ENCODE measurements at regions not wholly inside any gene's neighbourhood (a gene's known extent, or its start where the extent isn't known, plus 50 kb on each side); places are given as distances from the start of the nearest gene placed in this dataset.

- no peaks in the 10 kb centered on the region for H3K27me3 ChIP-seq (ENCODE audit: insufficient read depth, low read depth, low read length)
- no peaks in the 10 kb centered on the region for H3K9me3 ChIP-seq (ENCODE audit: low read length)
- H3K79me2 ChIP-seq (replicated peaks; ENCODE audit: insufficient read depth, low read length) = no peaks in the 10 kb centered on the region
- TF ChIP-seq TAF1 (IDR thresholded peaks at IDR 0.05; ENCODE audit: low read depth) (no peak), POLR2AphosphoS5 (IDR thresholded peaks at IDR 0.05) (no peak), SMC3 (conservative IDR thresholded peaks at IDR 0.05; ENCODE audit: poor library complexity) (no peak), REST (IDR thresholded peaks at IDR 0.05; ENCODE audit: borderline replicate concordance) (no peak), EZH2 (IDR thresholded peaks at IDR 0.05; ENCODE audit: borderline replicate concordance, insufficient read depth, low read length, poor library complexity, severe bottlenecking) (no peak), MXI1 (conservative IDR thresholded peaks at IDR 0.05; ENCODE audit: poor library complexity, severe bottlenecking) (no peak), RAD21 (conservative IDR thresholded peaks at IDR 0.05) (no peak), EP300 (conservative IDR thresholded peaks at IDR 0.05; ENCODE audit: poor library complexity, severe bottlenecking) (no peak)
- H3K36me3 ChIP-seq (ENCODE audit: insufficient read depth, low read length) = no peaks in the 10 kb centered on the region
- no peaks in the 10 kb centered on the region for H3F3A ChIP-seq (ENCODE audit: insufficient read depth, low read length, poor library complexity, severe bottlenecking)
- H3K9ac ChIP-seq (ENCODE audit: low read length) = no peak overlapping the region
- H3K9me2 ChIP-seq (ENCODE audit: insufficient read depth, low read length) = no peaks in the 10 kb centered on the region
- no peaks in the 10 kb centered on the region for H4K20me1 ChIP-seq (ENCODE audit: insufficient read depth)
- H3K4me2 ChIP-seq (ENCODE audit: low read length) = no peak overlapping the region
- no peak overlapping the region for H3K4me3 ChIP-seq (ENCODE audit: low read length)
- H3K27ac ChIP-seq (ENCODE audit: low read length) = no peak overlapping the region
- H2AFZ ChIP-seq (ENCODE audit: low read depth, low read length) = no peak overlapping the region
These were observed 306.5 kb upstream of the NEBL start for GRCh38 chr10:21203473-21204107.

DNA sequence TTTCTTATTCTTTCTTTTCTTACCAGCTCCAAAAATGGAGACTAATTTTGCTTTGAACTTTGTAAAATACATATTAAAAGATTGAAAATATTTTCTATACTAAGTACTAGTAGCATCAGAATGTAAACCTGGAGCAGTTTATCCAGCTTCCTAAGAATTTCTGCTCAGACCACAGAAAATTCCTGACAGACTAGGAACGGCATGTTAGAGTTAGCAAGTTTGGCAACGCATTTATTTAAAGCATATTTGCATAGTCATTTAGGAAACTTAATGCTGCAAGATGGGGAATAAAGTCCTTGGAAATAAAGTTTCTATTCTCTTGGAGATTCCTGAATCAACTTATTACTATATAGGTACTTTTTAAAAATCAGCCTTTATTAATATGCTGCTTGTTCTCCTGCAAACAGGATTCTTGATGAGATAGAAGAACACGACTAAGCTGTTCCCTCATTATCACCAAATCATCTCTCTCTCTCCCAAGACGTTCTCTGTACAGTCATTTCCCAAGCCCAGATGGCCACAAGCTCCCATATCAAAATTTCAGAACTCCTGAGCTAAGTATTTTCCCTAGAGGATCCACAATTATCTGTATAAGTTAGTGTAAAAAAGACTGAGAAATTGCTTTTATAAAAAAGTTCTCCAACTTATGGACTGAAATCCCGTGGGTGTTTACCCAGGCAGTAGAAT, 305.8 kb upstream of the NEBL start:
- H3K9me2 ChIP-seq (ENCODE audit: insufficient read depth, low read length) = no peaks in the 10 kb centered on the region
- no peak overlapping the region for H3K4me2 ChIP-seq (ENCODE audit: low read length)
- peaks cover 2% of the 10 kb centered on the region for H3K9me3 ChIP-seq (ENCODE audit: low read length)
- no peaks in the 10 kb centered on the region for H3K79me2 ChIP-seq (replicated peaks; ENCODE audit: insufficient read depth, low read length)
- no peak overlapping the region for H3K27ac ChIP-seq (ENCODE audit: low read length)
- no peaks in the 10 kb centered on the region for H3F3A ChIP-seq (ENCODE audit: insufficient read depth, low read length, poor library complexity, severe bottlenecking)
- no peak overlapping the region for H3K4me3 ChIP-seq (ENCODE audit: low read length)
- no peaks in the 10 kb centered on the region for H3K36me3 ChIP-seq (ENCODE audit: insufficient read depth, low read length)
- TF ChIP-seq EZH2 (IDR thresholded peaks at IDR 0.05; ENCODE audit: borderline replicate concordance, insufficient read depth, low read length, poor library complexity, severe bottlenecking) (no peak), SMC3 (conservative IDR thresholded peaks at IDR 0.05; ENCODE audit: poor library complexity) (no peak), REST (IDR thresholded peaks at IDR 0.05; ENCODE audit: borderline replicate concordance) (no peak), POLR2AphosphoS5 (IDR thresholded peaks at IDR 0.05) (no peak), RAD21 (conservative IDR thresholded peaks at IDR 0.05) (no peak), MXI1 (conservative IDR thresholded peaks at IDR 0.05; ENCODE audit: poor library complexity, severe bottlenecking) (no peak), TAF1 (IDR thresholded peaks at IDR 0.05; ENCODE audit: low read depth) (no peak), EP300 (conservative IDR thresholded peaks at IDR 0.05; ENCODE audit: poor library complexity, severe bottlenecking) (no peak)
- TF ChIP-seq, protein P1, sequence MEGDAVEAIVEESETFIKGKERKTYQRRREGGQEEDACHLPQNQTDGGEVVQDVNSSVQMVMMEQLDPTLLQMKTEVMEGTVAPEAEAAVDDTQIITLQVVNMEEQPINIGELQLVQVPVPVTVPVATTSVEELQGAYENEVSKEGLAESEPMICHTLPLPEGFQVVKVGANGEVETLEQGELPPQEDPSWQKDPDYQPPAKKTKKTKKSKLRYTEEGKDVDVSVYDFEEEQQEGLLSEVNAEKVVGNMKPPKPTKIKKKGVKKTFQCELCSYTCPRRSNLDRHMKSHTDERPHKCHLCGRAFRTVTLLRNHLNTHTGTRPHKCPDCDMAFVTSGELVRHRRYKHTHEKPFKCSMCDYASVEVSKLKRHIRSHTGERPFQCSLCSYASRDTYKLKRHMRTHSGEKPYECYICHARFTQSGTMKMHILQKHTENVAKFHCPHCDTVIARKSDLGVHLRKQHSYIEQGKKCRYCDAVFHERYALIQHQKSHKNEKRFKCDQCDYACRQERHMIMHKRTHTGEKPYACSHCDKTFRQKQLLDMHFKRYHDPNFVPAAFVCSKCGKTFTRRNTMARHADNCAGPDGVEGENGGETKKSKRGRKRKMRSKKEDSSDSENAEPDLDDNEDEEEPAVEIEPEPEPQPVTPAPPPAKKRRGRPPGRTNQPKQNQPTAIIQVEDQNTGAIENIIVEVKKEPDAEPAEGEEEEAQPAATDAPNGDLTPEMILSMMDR (IDR thresholded peaks at IDR 0.05; ENCODE audit: poor library complexity, severe bottlenecking) = no peak
- no peak overlapping the region for H2AFZ ChIP-seq (ENCODE audit: low read depth, low read length)
- H3K27me3 ChIP-seq (ENCODE audit: insufficient read depth, low read depth, low read length) = no peaks in the 10 kb centered on the region
- no peaks in the 10 kb centered on the region for H4K20me1 ChIP-seq (ENCODE audit: insufficient read depth)
- no peak overlapping the region for H3K9ac ChIP-seq (ENCODE audit: low read length)
